HCT116 (cell line): ENCODE measurements at regions not wholly inside any gene's neighbourhood (a gene's known extent, or its start where the extent isn't known, plus 50 kb on each side); places are given as distances from the start of the nearest gene placed in this dataset.

Experiments
- ATAC-seq: fragments of 200-7000 bp; cut with Tn5 transposase; 2 replicates; pipeline ENCODE4 v1.9.1; 2020; ENCODE audit warnings: mild to moderate bottlenecking, moderate library complexity
- BruUV-seq: library from RNA; stranded (reverse); fragments of 400-500 nt; replicated peaks from 2 replicates; lab custom pipeline; 2021; lab: Mats Ljungman, UMichigan
- CTCF ChIA-PET: fragments of 300-600 bp; sonication (Branson Sonifier 250); formaldehyde crosslinking; loops from one replicate; lab custom pipeline; 2021; ENCODE audit warnings: antibody characterized with exemption; lab: Charles Lee
- POLR2A ChIA-PET: fragments of 300-600, 350-600 bp; sonication (Branson Sonifier 250); formaldehyde crosslinking; loops from one replicate; lab custom pipeline; 2021; ENCODE audit warnings: antibody characterized with exemption; lab: Charles Lee
- RAD21 ChIA-PET, 2 experiments: fragments of 300-600 bp; sonication (Branson Sonifier 250); formaldehyde crosslinking; loops; one replicate each; lab custom pipeline; 2023; ENCODE audit warnings: low total read pairs in 2 of 2; ENCODE audit not compliant: uncharacterized antibody in 2 of 2, unreplicated experiment in 2 of 2, low non-redundant PET in 1 of 2; lab: Charles Lee
- DNase-seq: peaks from one replicate; pipeline ENCODE4 v3.0.0-alpha.2; 2010; ENCODE audit warnings: low read depth, low spot score
- H2AFZ ChIP-seq: fragments of 200-600 bp; shearing (Covaris generic), sonication (generic); 2 replicates; pipeline ENCODE4 v1.6.1; 2017; ENCODE audit warnings: low read depth, mixed run types, mixed read lengths, antibody characterized with exemption, low read length; ENCODE audit not compliant: poor library complexity, severe bottlenecking
- H3K27ac ChIP-seq: 2 replicates; pipeline ENCODE4 v1.5.1; 2012; ENCODE audit warnings: low read depth, low read length
- H3K27me3 ChIP-seq: fragments of 200-600 bp; sonication (generic); 2 replicates; pipeline ENCODE4 v1.6.1; 2016; ENCODE audit warnings: mixed run types, low read length, mixed read lengths; ENCODE audit not compliant: insufficient read depth
- H3K36me3 ChIP-seq, 2 experiments: fragments of 200-500 bp in 1 of 2; fragments of 200-600 bp in 1 of 2; sonication (Bioruptor generic) in 1 of 2; sonication (generic) in 1 of 2; 2 replicates each; pipeline versions ENCODE4 v1.5.1 to v1.6.1; 2014 to 2016; ENCODE audit warnings: low read length in 2 of 2, inconsistent platforms in 1 of 2, mixed read lengths in 1 of 2, mixed run types in 1 of 2; ENCODE audit not compliant: insufficient read depth in 2 of 2, control insufficient read depth in 1 of 2
- H3K4me1 ChIP-seq, 2 experiments: fragments of 200-600 bp in 1 of 2; sonication (generic) in 1 of 2; 2 replicates each; pipeline versions ENCODE4 v1.5.1 to v1.6.1; 2012 to 2017; ENCODE audit warnings: low read length in 2 of 2, inconsistent platforms in 1 of 2, mild to moderate bottlenecking in 1 of 2, mixed read lengths in 1 of 2, mixed run types in 1 of 2, moderate library complexity in 1 of 2; ENCODE audit not compliant: insufficient read depth in 2 of 2, control insufficient read depth in 1 of 2
- H3K4me2 ChIP-seq: fragments of 200-600 bp; sonication (generic); 2 replicates; pipeline ENCODE4 v1.6.1; 2017; ENCODE audit warnings: mixed run types, low read length, mixed read lengths
- H3K4me3 ChIP-seq, 2 experiments: fragments of 200-600 bp in 1 of 2; sonication (generic) in 1 of 2; replicated peaks in 1 of 2; 2 replicates each; pipeline ENCODE4 v1.5.1; 2011 to 2016; ENCODE audit warnings: low read length in 2 of 2, control low read depth in 1 of 2, low read depth in 1 of 2, mild to moderate bottlenecking in 1 of 2, mixed read lengths in 1 of 2, mixed run types in 1 of 2
- H3K79me2 ChIP-seq: fragments of 200-600 bp; sonication (generic); 2 replicates; pipeline ENCODE4 v1.6.1; 2017; ENCODE audit warnings: mild to moderate bottlenecking, mixed run types, low read length, moderate library complexity, mixed read lengths; ENCODE audit not compliant: insufficient read depth
- H3K9ac ChIP-seq: fragments of 200-600 bp; sonication (generic); 2 replicates; pipeline ENCODE4 v1.6.1; 2016; ENCODE audit warnings: low read length, mixed read lengths
- H3K9me2 ChIP-seq: fragments of 200-600 bp; sonication (generic), shearing (Covaris generic); 2 replicates; pipeline ENCODE4 v1.6.1; 2017; ENCODE audit warnings: mixed run types, mild to moderate bottlenecking, moderate library complexity; ENCODE audit not compliant: insufficient read depth
- H3K9me3 ChIP-seq, 2 experiments: fragments of 200-500 bp in 1 of 2; fragments of 200-600 bp in 1 of 2; sonication (Bioruptor generic) in 1 of 2; sonication (generic) in 1 of 2; 2 replicates each; pipeline ENCODE4 v1.6.1; 2014 to 2017; ENCODE audit warnings: low read length in 2 of 2, mixed read lengths in 2 of 2, inconsistent platforms in 1 of 2, low read depth in 1 of 2, mild to moderate bottlenecking in 1 of 2, mixed run types in 1 of 2, moderate library complexity in 1 of 2; ENCODE audit not compliant: control insufficient read depth in 1 of 2, insufficient read depth in 1 of 2
- H4K20me1 ChIP-seq: fragments of 200-600 bp; sonication (generic), shearing (Covaris generic); 2 replicates; pipeline ENCODE4 v1.6.1; 2017; ENCODE audit warnings: mixed run types, mild to moderate bottlenecking, moderate library complexity; ENCODE audit not compliant: insufficient read depth
- CBX3 ChIP-seq: IDR thresholded peaks from 2 replicates; pipeline ENCODE4 v1.6.1; 2012; ENCODE audit warnings: low read depth
- CEBPB ChIP-seq: IDR thresholded peaks from 2 replicates; pipeline ENCODE4 v1.6.1; 2012; ENCODE audit warnings: low read depth
- EGR1 ChIP-seq: IDR thresholded peaks from 2 replicates; pipeline ENCODE4 v1.6.1; 2012; ENCODE audit warnings: low read depth
- EZH2 ChIP-seq: fragments of 200-600 bp; sonication (generic); IDR thresholded peaks from 2 replicates; pipeline ENCODE4 v1.6.1; 2017; ENCODE audit warnings: antibody characterized with exemption, mixed run types
- FOSL1 ChIP-seq: IDR thresholded peaks from 2 replicates; pipeline ENCODE4 v1.6.1; 2012; ENCODE audit warnings: low read depth
- JUND ChIP-seq: IDR thresholded peaks from 2 replicates; pipeline ENCODE4 v1.6.1; 2012
- MAX ChIP-seq: IDR thresholded peaks from 2 replicates; pipeline ENCODE4 v1.6.1; 2012
- POLR2A ChIP-seq: IDR thresholded peaks from 2 replicates; pipeline ENCODE4 v1.7.0; 2011; ENCODE audit warnings: borderline replicate concordance; ENCODE audit not compliant: insufficient read depth, insufficient read length; ENCODE audit errors: extremely low read depth
- RAD21 ChIP-seq: IDR thresholded peaks from 2 replicates; pipeline ENCODE4 v1.6.1; 2012; ENCODE audit warnings: low read depth, mild to moderate bottlenecking
- SIN3A ChIP-seq: IDR thresholded peaks from 2 replicates; pipeline ENCODE4 v1.6.1; 2012; ENCODE audit warnings: low read depth
- SP1 ChIP-seq: IDR thresholded peaks from 2 replicates; pipeline ENCODE4 v1.6.1; 2012; ENCODE audit warnings: low read depth
- SRF ChIP-seq: IDR thresholded peaks from 2 replicates; pipeline ENCODE4 v1.6.1; 2012; ENCODE audit warnings: low read depth
- ZBTB33 ChIP-seq: IDR thresholded peaks from 2 replicates; pipeline ENCODE4 v1.6.1; 2011; ENCODE audit warnings: mild to moderate bottlenecking, low read length, moderate library complexity; ENCODE audit not compliant: insufficient replicate concordance; ENCODE audit errors: extremely low read depth
- ZNF274 ChIP-seq: fragments of 200-500 bp; sonication (Bioruptor generic); IDR thresholded peaks from 2 replicates; pipeline ENCODE4 v1.6.1; 2014; ENCODE audit warnings: mild to moderate bottlenecking, low read depth, low read length, inconsistent platforms
- intact Hi-C: fragments of 100-400 bp; cut with micrococcal nuclease; formaldehyde crosslinking; loops from 2 replicates; pipeline ENCODE4 v1.10.0; 2022

GRCh38 chr17:34758316-34758715 is 178.9 kb downstream of the TMEM132E start:
- no peaks in the 10 kb centered on the region for H3K9me2 ChIP-seq
- H3K27me3 ChIP-seq: peaks cover 66% of the 10 kb centered on the region
- H3K9me3 ChIP-seq: no peaks in the 10 kb centered on the region
- no peak overlapping the region for H3K27ac ChIP-seq
- no peaks in the 10 kb centered on the region for H3K36me3 ChIP-seq
- no peak for DNase-seq
- CTCF ChIA-PET: no interaction called here
- no peak overlapping the region for H3K4me3 ChIP-seq
- no TSS peak for BruUV-seq
- H3K4me1 ChIP-seq: peaks cover 0 to 3% of the 10 kb centered on the region in 2 experiments; a peak in 1 of 4 replicates
- ATAC-seq: no peak
- RAD21 ChIA-PET: no interaction called here
- H3K4me2 ChIP-seq: no peak overlapping the region
- no peak overlapping the region for H2AFZ ChIP-seq
- H4K20me1 ChIP-seq: no peaks in the 10 kb centered on the region
- H3K79me2 ChIP-seq: no peaks in the 10 kb centered on the region
- TF ChIP-seq EZH2 (no peak), CEBPB (no peak), ZBTB33 (no peak), RAD21 (no peak), FOSL1 (no peak), MAX (no peak), SRF (no peak), SP1 (no peak), CBX3 (no peak), ZNF274 (no peak), EGR1 (no peak), POLR2A (no peak), SIN3A (no peak), JUND (no peak)
- TF ChIP-seq, all 23 proteins: peak for 0
- intact Hi-C loops: no loop called here
- POLR2A ChIA-PET: no interaction called here
- no peak overlapping the region for H3K9ac ChIP-seq
